ENCODE measurements at regions not wholly inside any gene's neighbourhood (a gene's known extent, or its start where the extent isn't known, plus 50 kb on each side); places are given as distances from the start of the nearest gene placed in this dataset.

GRCh38 chrX:44723426-44723825, 120.4 kb upstream of the DUSP21 start:
- Histone ChIP-seq H3K27me3 (ENCODE audit: control insufficient read depth in 2 of 2, insufficient read depth in 2 of 2, low read length in 2 of 2) (no peaks in the 10 kb centered on the region), H3K79me2 (ENCODE audit: control insufficient read depth, insufficient read depth, low read length) (no peaks in the 10 kb centered on the region), H3K4me2 (ENCODE audit: insufficient read depth, low read length) (no peak overlapping the region), H3K4me3 (replicated peaks in 1 of 3; ENCODE audit: insufficient read depth in 1 of 3, low read depth in 1 of 3, low read length in 3 of 3) (no peak overlapping the region), H3K4me1 (ENCODE audit: control insufficient read depth, extremely low read depth, insufficient read depth, low read length) (no peaks in the 10 kb centered on the region), H3K9me3 (replicated peaks; ENCODE audit: control insufficient read depth, insufficient read depth, low read length) (no peaks in the 10 kb centered on the region), H3K27ac (ENCODE audit: insufficient read depth, low read depth, low read length) (no peak overlapping the region), H3K9ac (replicated peaks; ENCODE audit: extremely low read depth, insufficient read depth, low read length) (no peak overlapping the region), H4K20me1 (replicated peaks; ENCODE audit: control insufficient read depth, extremely low read depth, insufficient read depth, low read length) (no peaks in the 10 kb centered on the region), H2AFZ (ENCODE audit: low read depth, low read length) (no peak overlapping the region), H3K9me1 (replicated peaks; ENCODE audit: control insufficient read depth, extremely low read depth, insufficient read depth, low read length) (no peaks in the 10 kb centered on the region), H3K36me3 (ENCODE audit: control insufficient read depth in 2 of 2, extremely low read depth in 1 of 2, insufficient read depth in 2 of 2, low read length in 2 of 2) (no peaks in the 10 kb centered on the region)
- TF ChIP-seq FOS (IDR thresholded peaks at IDR 0.05; ENCODE audit: borderline replicate concordance, insufficient read depth, low read length) (no peak), MAX (IDR thresholded peaks at IDR 0.05; ENCODE audit: insufficient read depth, insufficient read length) (no peak), EZH2 (IDR thresholded peaks at IDR 0.05; ENCODE audit: borderline replicate concordance, low read depth, low read length, severe bottlenecking) (no peak), GATA2 (IDR thresholded peaks at IDR 0.05; ENCODE audit: insufficient read depth, insufficient read length, low read depth, low read length) (no peak), JUN (IDR thresholded peaks at IDR 0.05; ENCODE audit: borderline replicate concordance, insufficient read depth, insufficient read length, low read depth) (no peak), POLR2AphosphoS5 (IDR thresholded peaks at IDR 0.05; ENCODE audit: insufficient read depth, low read depth, low read length) (no peak), MYC (IDR thresholded peaks at IDR 0.05; ENCODE audit: low read depth, low read length) (no peak), POLR2A (IDR thresholded peaks at IDR 0.05; ENCODE audit: low read depth, low read length) (no peak), CTCF (IDR thresholded peaks at IDR 0.05; ENCODE audit: extremely low read depth in 1 of 2, insufficient read depth in 1 of 2, low read depth in 1 of 2, low read length in 2 of 2) (no peak)
- FAIRE-seq = no peak
- no peak for DNase-seq (ENCODE audit: low read depth, low spot score)
- intact Hi-C loops (cut with micrococcal nuclease) = no loop called here
- dilution Hi-C loops (cut with MboI; ENCODE audit: extremely low pct_ligation_motif_present, low sequenced_read_pairs) = no loop called here
- ChIA-PET POLR2A (no interaction called here), CTCF (no interaction called here)
- BruUV-seq (replicated peaks) = no TSS peak
